H1 (cell line): ENCODE measurements at regions not wholly inside any gene's neighbourhood (a gene's known extent, or its start where the extent isn't known, plus 50 kb on each side); places are given as distances from the start of the nearest gene placed in this dataset.

ENCODE experiments used
- CTCF ChIA-PET: fragments of 300-600 bp; sonication (Branson Sonifier 250); formaldehyde crosslinking; loops from one replicate; lab custom pipeline; 2021; ENCODE audit not compliant: partially characterized antibody; lab: Charles Lee
- POLR2A ChIA-PET: fragments of 300-600 bp; sonication (Branson Sonifier 250); formaldehyde crosslinking; loops from one replicate; lab custom pipeline; 2021; ENCODE audit warnings: inconsistent platforms; ENCODE audit not compliant: partially characterized antibody; lab: Charles Lee
- DNase-seq, 2 experiments: peaks; one replicate each; pipeline versions ENCODE4 v3.0.0 to v3.0.0-alpha.2; 2010 to 2022; ENCODE audit warnings: low spot score in 2 of 2, low read depth in 1 of 2, mixed read lengths in 1 of 2
- FAIRE-seq: peaks from 2 replicates; lab custom pipeline; 2011; peaks lifted over from hg19 to GRCh38; lab: Jason Lieb, UNC
- H2AFZ ChIP-seq: 2 replicates; pipeline ENCODE4 v1.8.1; 2012; ENCODE audit warnings: low read length, inconsistent platforms
- H2AK5ac ChIP-seq: 2 replicates; pipeline ENCODE4 v1.6.1; 2013; ENCODE audit warnings: low read depth, low read length
- H2BK120ac ChIP-seq: replicated peaks from 2 replicates; pipeline ENCODE3; 2013; ENCODE audit warnings: low read depth, low read length, inconsistent platforms
- H2BK12ac ChIP-seq: 2 replicates; pipeline ENCODE4 v1.6.1; 2013; ENCODE audit warnings: low read depth, low read length
- H2BK15ac ChIP-seq: 2 replicates; pipeline ENCODE4 v1.6.1; 2013; ENCODE audit warnings: low read length
- H2BK20ac ChIP-seq: 2 replicates; pipeline ENCODE4 v1.6.1; 2013; ENCODE audit warnings: low read length
- H2BK5ac ChIP-seq: 2 replicates; pipeline ENCODE4 v1.6.1; 2013; ENCODE audit warnings: low read depth, low read length
- H3K14ac ChIP-seq: 2 replicates; pipeline ENCODE4 v1.6.1; 2013; ENCODE audit warnings: inconsistent platforms; ENCODE audit not compliant: insufficient read length
- H3K18ac ChIP-seq: 2 replicates; pipeline ENCODE4 v1.6.1; 2013; ENCODE audit warnings: low read length; ENCODE audit errors: extremely low read depth
- H3K23ac ChIP-seq: 2 replicates; pipeline ENCODE4 v1.6.1; 2013; ENCODE audit warnings: inconsistent platforms; ENCODE audit not compliant: insufficient read length
- H3K23me2 ChIP-seq: 2 replicates; pipeline ENCODE4 v1.6.1; 2013; ENCODE audit warnings: low read depth, low read length
- H3K27ac ChIP-seq: 2 replicates; pipeline ENCODE4 v1.6.1; 2011; ENCODE audit warnings: low read depth, low read length, inconsistent platforms
- H3K27me3 ChIP-seq, 4 experiments: replicated peaks in 1 of 4; 1 replicate in 1 of 4; 2 replicates in 3 of 4; pipeline versions ENCODE4 v1.6.1 to v1.8.1; 2011 to 2013; ENCODE audit warnings: low read length in 3 of 4, mild to moderate bottlenecking in 3 of 4, inconsistent platforms in 2 of 4, mixed read lengths in 2 of 4, moderate library complexity in 1 of 4; ENCODE audit not compliant: control insufficient read depth in 3 of 4, insufficient read depth in 3 of 4; ENCODE audit errors: extremely low read depth in 1 of 4
- H3K36me3 ChIP-seq, 4 experiments: 2 replicates each; pipeline versions ENCODE4 v1.6.1 to v1.8.1; 2011 to 2013; ENCODE audit warnings: mild to moderate bottlenecking in 4 of 4, low read length in 3 of 4, moderate library complexity in 2 of 4, control low read depth in 1 of 4, inconsistent platforms in 1 of 4; ENCODE audit not compliant: insufficient read depth in 4 of 4, control insufficient read depth in 2 of 4
- H3K4ac ChIP-seq: replicated peaks from 2 replicates; pipeline ENCODE3; 2013; ENCODE audit warnings: low read length, low read depth, mixed read lengths, inconsistent platforms; ENCODE audit not compliant: insufficient read length
- H3K4me1 ChIP-seq, 4 experiments: replicated peaks in 1 of 4; 1 replicate in 1 of 4; 2 replicates in 3 of 4; pipeline versions ENCODE4 v1.6.1 to v1.8.1; 2011 to 2013; ENCODE audit warnings: low read length in 3 of 4, inconsistent platforms in 2 of 4, mixed read lengths in 1 of 4; ENCODE audit not compliant: insufficient read depth in 4 of 4, control insufficient read depth in 3 of 4
- H3K4me2 ChIP-seq, 2 experiments: 2 replicates each; pipeline versions ENCODE4 v1.6.1 to v1.8.1; 2011 to 2013; ENCODE audit warnings: low read depth in 2 of 2, low read length in 2 of 2, control low read depth in 1 of 2, inconsistent platforms in 1 of 2, mild to moderate bottlenecking in 1 of 2; ENCODE audit not compliant: insufficient read depth in 1 of 2
- H3K4me3 ChIP-seq, 4 experiments: fragments of 200-600, 300-600 bp in 1 of 4; sonication (generic), shearing (Covaris generic), sonication (Bioruptor Twin) in 1 of 4; 2 replicates each; pipeline versions ENCODE4 v1.5.1 to v1.8.1; 2011 to 2016; ENCODE audit warnings: low read length in 4 of 4, low read depth in 3 of 4, control low read depth in 2 of 4, inconsistent platforms in 2 of 4, mild to moderate bottlenecking in 2 of 4, mixed read lengths in 1 of 4, moderate library complexity in 1 of 4; ENCODE audit not compliant: insufficient read depth in 2 of 4; ENCODE audit errors: extremely low read depth in 1 of 4
- H3K56ac ChIP-seq: replicated peaks from 2 replicates; pipeline ENCODE3; 2013; ENCODE audit warnings: low read depth, mild to moderate bottlenecking, mixed read lengths, low read length, inconsistent platforms; ENCODE audit not compliant: insufficient read length
- H3K79me1 ChIP-seq: 2 replicates; pipeline ENCODE4 v1.6.1; 2013; ENCODE audit warnings: low read depth, low read length, control low read depth
- H3K79me2 ChIP-seq, 2 experiments: 2 replicates each; pipeline versions ENCODE4 v1.6.1 to v1.8.1; 2012 to 2013; ENCODE audit warnings: low read length in 2 of 2, mild to moderate bottlenecking in 2 of 2, inconsistent platforms in 1 of 2; ENCODE audit not compliant: insufficient read depth in 2 of 2, control insufficient read depth in 1 of 2
- H3K9ac ChIP-seq, 4 experiments: replicated peaks in 1 of 4; 1 replicate in 1 of 4; 2 replicates in 3 of 4; pipeline versions ENCODE4 v1.6.1 to v1.8.1; 2011 to 2013; ENCODE audit warnings: low read depth in 3 of 4, low read length in 3 of 4, control low read depth in 2 of 4, mild to moderate bottlenecking in 2 of 4, moderate library complexity in 2 of 4, inconsistent platforms in 1 of 4; ENCODE audit errors: extremely low read depth in 1 of 4
- H3K9me3 ChIP-seq, 2 experiments: 2 replicates each; pipeline versions ENCODE4 v1.6.1 to v1.8.1; 2012 to 2013; ENCODE audit warnings: mild to moderate bottlenecking in 2 of 2, moderate library complexity in 2 of 2, control low read depth in 1 of 2, inconsistent platforms in 1 of 2, low read depth in 1 of 2, low read length in 1 of 2, mixed read lengths in 1 of 2; ENCODE audit not compliant: insufficient read depth in 2 of 2
- H4K20me1 ChIP-seq, 2 experiments: replicated peaks in 1 of 2; 2 replicates each; pipeline versions ENCODE3 to v1.8.1; 2011 to 2013; ENCODE audit warnings: inconsistent platforms in 2 of 2, low read length in 2 of 2, mild to moderate bottlenecking in 1 of 2; ENCODE audit not compliant: insufficient read depth in 2 of 2, control insufficient read depth in 1 of 2
- H4K5ac ChIP-seq: 2 replicates; pipeline ENCODE4 v1.6.1; 2013; ENCODE audit warnings: low read length, low read depth, mixed read lengths, inconsistent platforms; ENCODE audit not compliant: insufficient read length
- H4K8ac ChIP-seq: 2 replicates; pipeline ENCODE4 v1.8.0; 2013; ENCODE audit warnings: mild to moderate bottlenecking, moderate library complexity, low read length, inconsistent platforms; ENCODE audit not compliant: insufficient read depth; ENCODE audit errors: extremely low read depth
- H4K91ac ChIP-seq: replicated peaks from 2 replicates; pipeline ENCODE3; 2013; ENCODE audit warnings: low read length, mixed read lengths, inconsistent platforms; ENCODE audit not compliant: insufficient read length
- ATF2 ChIP-seq: IDR thresholded peaks from 2 replicates; pipeline ENCODE4 v1.6.1; 2012; ENCODE audit warnings: low read length, inconsistent platforms
- BACH1 ChIP-seq: IDR thresholded peaks from 2 replicates; pipeline ENCODE4 v1.6.1; 2012; ENCODE audit warnings: low read length, improper control_type of control experiment
- CBX8 ChIP-seq: fragments of 300-800, 300-1000 bp; sonication (generic); IDR thresholded peaks from 2 replicates; pipeline ENCODE4 v1.7.1; 2016; ENCODE audit warnings: low read depth, low read length, borderline replicate concordance
- CREB1 ChIP-seq: IDR thresholded peaks from 2 replicates; pipeline ENCODE4 v1.6.1; 2012; ENCODE audit warnings: inconsistent platforms
- EP300 ChIP-seq, 2 experiments: IDR thresholded peaks; 1 replicate in 1 of 2; 2 replicates in 1 of 2; pipeline ENCODE4 v1.6.1; 2011 to 2012; ENCODE audit warnings: low read depth in 2 of 2, low read length in 2 of 2, mild to moderate bottlenecking in 2 of 2, borderline replicate concordance in 1 of 2, inconsistent platforms in 1 of 2, moderate library complexity in 1 of 2
- HDAC6 ChIP-seq: IDR thresholded peaks from one replicate; pipeline ENCODE4 v1.7.1; 2012; ENCODE audit warnings: low read depth, mild to moderate bottlenecking, inconsistent platforms, low read length, moderate library complexity
- POU5F1 ChIP-seq: IDR thresholded peaks from 2 replicates; pipeline ENCODE4 v1.6.1; 2011; ENCODE audit warnings: low read depth, mild to moderate bottlenecking, low read length, moderate library complexity
- TCF12 ChIP-seq: IDR thresholded peaks from 2 replicates; pipeline ENCODE4 v1.6.1; 2011; ENCODE audit warnings: low read depth, mild to moderate bottlenecking, low read length
- WGBS, 2 experiments: shearing (Covaris generic) in 1 of 2; methylation state at CpG; one replicate each; pipeline versions ENCODE4 v1.1.6 to v1.1.7; 2013 to 2015; ENCODE audit warnings: low lambda C conversion rate in 2 of 2, mixed read lengths in 2 of 2, inconsistent platforms in 1 of 2, low coverage in 1 of 2, missing lambda C conversion rate in 1 of 2; ENCODE audit not compliant: insufficient replicate concordance in 2 of 2, insufficient coverage in 1 of 2, insufficient read length in 1 of 2; ENCODE audit errors: extremely low coverage in 1 of 2, missing lambda C conversion rate in 1 of 2; 5-methylcytosine and 5-hydroxymethylcytosine counted together

GRCh38 chr12:71233083-71233482 is 75.3 kb upstream of the TSPAN8 start:
- Histone ChIP-seq H2BK12ac (no peak overlapping the region), H3K4me2 (no peak overlapping the region), H4K91ac (no peak overlapping the region), H3K4me1 (no peaks in the 10 kb centered on the region), H3K9ac (no peak overlapping the region), H2AK5ac (no peak overlapping the region), H2BK120ac (no peak overlapping the region), H3K23me2 (no peaks in the 10 kb centered on the region), H3K79me1 (no peaks in the 10 kb centered on the region), H4K20me1 (no peaks in the 10 kb centered on the region), H4K8ac (no peak overlapping the region), H3K9me3 (no peaks in the 10 kb centered on the region), H3K27me3 (no peaks in the 10 kb centered on the region), H3K36me3 (no peaks in the 10 kb centered on the region), H3K4ac (no peak overlapping the region), H2BK20ac (no peak overlapping the region), H3K4me3 (no peak overlapping the region), H3K27ac (no peak overlapping the region), H3K23ac (no peak overlapping the region), H3K14ac (no peak overlapping the region), H2AFZ (no peak overlapping the region), H4K5ac (no peak overlapping the region), H3K79me2 (no peaks in the 10 kb centered on the region), H2BK15ac (no peak overlapping the region), H3K56ac (no peak overlapping the region), H2BK5ac (no peak overlapping the region), H3K18ac (no peak overlapping the region)
- WGBS, 2 experiments = 88% methylated on average over 2 of the region's 2 CpGs; no CpG with 5 or more reads in 1 of the 2 experiments
- POLR2A ChIA-PET = no interaction called here
- no peak for TF ChIP-seq CBX8
- no peak for TF ChIP-seq EP300 (IDR thresholded peaks at IDR 0.05; ENCODE audit: borderline replicate concordance in 1 of 2, low read depth in 2 of 2, low read length in 2 of 2)
- TF ChIP-seq ATF2 = no peak
- TF ChIP-seq HDAC6 = no peak
- no peak for TF ChIP-seq TCF12
- TF ChIP-seq CREB1 = no peak
- TF ChIP-seq BACH1 = no peak
- TF ChIP-seq POU5F1 = no peak
- CTCF ChIA-PET = no interaction called here
- no peak for FAIRE-seq
- no peak for DNase-seq
